HT1080 (cell line): ENCODE measurements at regions not wholly inside any gene's neighbourhood (a gene's known extent, or its start where the extent isn't known, plus 50 kb on each side); places are given as distances from the start of the nearest gene placed in this dataset.
"Not testable (repeated sequence)": the region's sequence is repeated elsewhere in the genome, so short reads cannot be mapped to it uniquely, and the experiment has no call there.

Experiments
- DNase-seq: peaks from one replicate; pipeline ENCODE4 v3.0.0-alpha.2; 2015; ENCODE audit warnings: low read depth

- DNase-seq = no peak
These were observed 53.2 kb upstream of the PARP1 start for GRCh38 chr1:226461087-226461486.

DNA sequence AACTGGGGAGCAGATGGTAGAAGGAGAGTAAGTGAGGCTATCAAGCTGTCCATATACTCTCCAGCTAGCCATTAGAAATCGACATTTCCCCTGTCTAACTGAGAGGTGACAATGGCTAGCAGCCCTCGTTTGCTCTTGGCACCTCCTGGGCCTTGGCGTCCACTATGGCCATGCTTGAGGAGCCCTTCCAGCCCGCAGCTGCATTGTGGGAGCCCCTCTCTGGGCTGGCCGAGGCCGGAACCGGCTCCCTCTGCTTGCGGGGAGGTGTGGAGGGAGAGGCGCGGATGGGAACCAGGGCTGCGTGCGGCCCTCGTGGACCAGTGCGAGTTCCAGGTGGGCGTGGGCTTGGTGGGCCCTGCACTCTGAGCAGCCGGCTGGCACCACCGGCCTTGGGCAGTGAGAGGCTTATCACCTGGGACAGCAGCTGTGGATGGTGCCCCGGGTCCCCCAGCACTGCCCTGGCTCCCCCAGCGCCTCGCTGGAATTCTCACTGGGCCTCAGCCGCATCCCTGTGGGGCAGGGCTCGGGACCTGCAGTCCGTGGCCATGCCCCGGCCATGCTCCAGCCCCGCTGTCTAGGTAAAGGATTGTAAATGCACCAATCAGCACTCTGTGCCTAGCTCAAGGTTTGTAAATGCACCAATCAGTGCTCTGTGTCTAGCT, 56.2 kb upstream of the PARP1 start:
- no peak for DNase-seq

DNA sequence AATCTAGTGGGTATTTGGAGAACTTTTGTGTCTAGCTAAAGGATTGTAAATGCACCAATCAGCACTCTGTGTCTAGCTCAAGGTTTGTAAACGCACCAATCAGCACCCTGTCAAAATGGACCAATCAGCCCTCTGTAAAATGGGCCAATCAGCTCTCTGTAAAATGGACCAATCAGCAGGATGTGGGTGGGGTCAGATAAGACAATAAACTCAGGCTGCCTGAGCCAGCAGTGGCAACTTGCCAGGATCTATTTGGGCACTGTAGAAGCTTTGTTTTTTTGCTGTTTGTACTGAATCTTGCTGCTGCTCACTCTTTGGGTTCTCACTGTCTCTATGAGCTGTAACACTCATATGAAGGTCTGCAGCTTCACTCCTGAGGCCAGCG, 56.7 kb upstream of the PARP1 start:
- DNase-seq = not testable (repeated sequence)

DNA sequence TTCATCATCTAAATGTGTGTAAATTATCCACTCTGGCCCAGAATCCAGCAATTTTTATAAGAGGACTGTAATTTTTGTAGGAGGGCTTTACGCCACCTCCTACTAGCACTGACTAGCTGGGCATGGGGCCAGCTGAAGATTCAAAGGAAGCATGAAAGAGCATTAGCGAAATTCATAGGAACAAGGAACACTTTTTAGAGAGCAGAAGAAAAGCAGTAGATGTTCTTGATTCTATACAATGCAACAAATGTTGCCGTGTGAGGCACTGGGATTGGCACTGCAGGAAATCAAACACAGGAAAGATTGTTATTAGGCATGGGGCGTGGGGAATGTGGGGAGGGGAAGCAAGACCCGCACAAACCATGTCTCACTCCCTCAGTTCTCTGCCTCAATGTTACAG, 58.4 kb upstream of the PARP1 start:
- no peak for DNase-seq

DNA sequence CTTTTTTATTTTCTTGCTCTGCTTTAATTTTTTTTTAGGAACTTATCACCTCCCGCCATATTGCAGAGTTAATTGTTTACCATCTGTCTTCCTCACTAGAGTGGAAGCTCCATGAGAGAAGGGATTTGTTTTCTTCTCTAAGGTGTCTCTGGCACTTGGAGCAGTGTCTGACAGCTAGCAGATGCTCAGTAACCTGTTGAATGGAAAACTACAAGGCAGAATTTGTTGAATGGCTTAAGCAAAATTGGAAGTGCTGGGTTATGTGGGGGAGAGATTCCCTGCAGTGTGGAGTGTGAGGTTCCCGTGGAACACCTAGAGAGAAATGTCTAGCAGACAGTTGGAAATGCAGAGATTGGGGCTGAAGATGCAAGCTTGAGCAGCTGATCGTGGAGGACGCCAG, 59.5 kb upstream of the PARP1 start:
- no peak for DNase-seq

- DNase-seq = no peak
These were observed 63.3 kb upstream of the PARP1 start for GRCh38 chr1:226470921-226471866.

- DNase-seq = no peak
These were observed 65.4 kb upstream of the PARP1 start for GRCh38 chr1:226473325-226473724.

- DNase-seq = no peak
These were observed 66.1 kb upstream of the PARP1 start for GRCh38 chr1:226474041-226474440.

DNA sequence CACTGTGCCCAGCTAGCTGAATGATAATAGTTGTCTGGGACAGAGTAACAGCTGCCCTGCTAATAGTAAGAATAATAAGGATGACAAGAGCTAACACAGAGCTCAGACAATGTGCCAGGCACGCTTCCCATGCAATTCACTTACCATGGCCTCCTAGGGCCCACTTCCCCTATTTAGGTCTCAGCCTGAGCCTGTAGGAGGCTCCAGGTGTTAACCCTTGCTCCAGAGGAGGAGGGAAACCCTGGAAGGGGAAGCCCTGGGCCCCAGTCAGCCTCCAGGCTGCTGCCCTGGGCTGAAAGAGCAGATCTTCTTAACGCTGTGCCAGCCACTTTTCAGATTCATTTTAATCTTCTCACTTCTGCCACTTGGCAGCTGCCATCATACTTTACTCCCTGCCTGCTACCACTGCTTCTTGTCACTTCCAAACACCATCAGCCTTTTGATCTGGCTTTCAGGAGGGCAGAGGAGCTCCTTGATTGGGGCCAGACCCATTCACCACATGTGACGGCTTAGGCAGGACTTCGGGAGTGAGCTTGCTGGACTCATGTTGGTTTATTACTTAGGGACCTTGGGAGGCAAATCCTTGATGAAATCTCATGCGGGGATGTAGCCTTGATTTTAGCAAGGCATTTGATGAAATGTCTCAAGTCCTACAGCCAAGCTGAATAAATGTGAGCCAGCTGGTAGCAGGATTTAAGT, 66.7 kb upstream of the PARP1 start:
- no peak for DNase-seq

DNA sequence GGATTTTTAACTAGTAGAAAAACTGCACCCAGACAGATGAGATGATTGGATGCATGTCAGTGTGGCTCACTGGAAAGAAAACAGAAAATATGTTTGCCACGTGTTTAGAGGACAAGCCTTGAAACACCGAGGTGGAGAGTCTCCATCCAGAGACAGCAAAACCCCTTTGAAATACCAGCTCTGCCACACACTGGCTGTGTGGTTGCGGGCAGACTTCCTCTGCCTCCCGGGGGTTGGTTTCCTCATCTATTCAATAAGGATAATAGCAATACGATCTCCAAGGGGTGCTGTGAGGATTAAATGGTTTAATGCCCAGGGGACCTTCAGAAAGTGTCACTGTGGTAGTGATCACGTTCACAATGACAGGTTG, 67.2 kb upstream of the PARP1 start:
- no peak for DNase-seq

DNA sequence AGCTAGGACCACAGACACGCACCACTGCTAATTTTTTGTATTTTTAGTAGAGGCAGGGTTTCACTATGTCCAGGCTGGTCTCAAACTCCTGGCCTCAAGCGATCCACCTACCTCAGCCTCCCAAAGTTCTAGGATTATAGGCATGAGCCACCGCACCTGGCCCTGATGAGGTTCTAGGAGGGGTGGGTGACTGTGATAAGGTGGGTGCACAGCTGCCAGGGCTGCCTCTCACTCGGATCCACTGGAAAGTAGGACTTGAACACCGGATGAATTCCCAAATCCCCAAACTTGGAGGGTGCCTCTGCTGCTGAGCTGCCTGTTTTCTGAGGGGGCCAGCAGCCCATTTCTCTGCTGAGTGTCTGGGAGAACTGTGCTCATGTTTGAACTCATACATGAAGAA, 68.2 kb upstream of the PARP1 start:
- no peak for DNase-seq

DNA sequence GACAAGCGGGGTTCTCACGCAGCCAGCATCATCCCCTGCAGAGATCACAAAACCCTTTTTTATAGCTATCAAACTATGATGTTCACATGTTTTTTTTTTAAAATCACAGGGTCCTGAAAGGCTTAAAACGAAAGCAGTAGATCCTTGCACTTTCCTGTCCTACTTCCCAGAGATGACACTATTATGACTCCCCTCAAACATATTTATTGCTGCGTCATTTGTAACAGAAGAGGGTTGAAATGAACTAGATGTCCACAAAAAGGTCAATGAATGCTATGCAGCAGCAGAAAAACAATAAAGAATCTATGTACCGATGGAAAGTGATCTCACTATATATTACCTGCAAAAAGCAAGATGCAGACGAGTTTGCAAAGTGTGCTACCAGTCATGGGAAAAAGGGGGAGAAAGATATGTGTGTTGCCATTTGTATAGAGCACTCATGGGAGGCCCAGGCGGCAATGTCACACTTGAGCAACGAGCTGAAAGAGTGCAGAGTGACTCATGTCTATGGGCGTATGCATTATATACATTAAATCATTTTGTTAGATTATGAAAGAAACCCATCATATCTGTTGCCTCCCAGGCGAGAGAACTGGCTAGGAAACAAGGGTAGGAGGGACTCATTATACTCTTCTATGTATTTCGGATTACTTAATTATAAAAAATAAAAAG, 68.9 kb upstream of the PARP1 start:
- DNase-seq = peak; percentile 37

GRCh38 chr1:226479474-226479873, 69.1 kb upstream of the STUM start:
- DNase-seq = no peak

GRCh38 chr1:226480461-226480860, 68.1 kb upstream of the STUM start:
- DNase-seq = no peak

GRCh38 chr1:226481133-226481532, 67.4 kb upstream of the STUM start:
- DNase-seq = no peak

GRCh38 chr1:226482196-226482595, 66.4 kb upstream of the STUM start:
- no peak for DNase-seq

GRCh38 chr1:226482975-226483700, 65.4 kb upstream of the STUM start:
- DNase-seq = peak; percentile 48

- no peak for DNase-seq
These were observed 63.4 kb upstream of the STUM start for GRCh38 chr1:226485192-226485591.

- DNase-seq = no peak
These were observed 62.4 kb upstream of the STUM start for GRCh38 chr1:226486161-226486560.

DNA sequence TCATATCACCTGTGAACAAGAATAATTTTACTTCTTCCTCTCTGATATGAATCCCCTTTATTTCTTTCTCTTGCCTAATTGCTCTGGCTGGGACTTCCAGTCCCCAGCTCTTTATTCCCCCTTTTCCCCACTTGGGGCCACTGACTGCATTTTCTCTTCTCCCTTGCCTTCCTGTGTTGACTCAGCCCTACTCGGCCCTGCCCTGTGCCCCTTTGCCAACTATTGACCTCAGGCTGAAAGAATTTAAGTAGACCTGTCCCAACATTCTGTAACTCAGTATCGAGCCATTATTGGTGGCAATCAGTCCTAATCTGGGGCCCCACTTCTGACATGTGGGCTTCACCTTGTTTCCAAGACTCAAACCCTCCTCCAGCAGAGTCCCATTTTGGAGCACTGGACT, 60.6 kb upstream of the STUM start:
- DNase-seq = peak; percentile 36
